Thymus (tissue), 11 donors: ENCODE measurements at regions not wholly inside any gene's neighbourhood (a gene's known extent, or its start where the extent isn't known, plus 50 kb on each side); places are given as distances from the start of the nearest gene placed in this dataset.

Experiments
- DNase-seq, 9 donors: peaks; one replicate each; pipeline ENCODE4 v3.0.0-alpha.2; 2013; ENCODE audit warnings: low spot score in 9 of 9, low read depth in 6 of 9, missing footprints in 1 of 9
- H3K27ac ChIP-seq, 2 donors: one replicate each; pipeline ENCODE4 v1.5.1; 2013; ENCODE audit warnings: control low read depth in 1 of 2, low read depth in 1 of 2, low read length in 1 of 2, mild to moderate bottlenecking in 1 of 2, moderate library complexity in 1 of 2
- H3K27me3 ChIP-seq, 2 donors: one replicate each; pipeline ENCODE4 v1.5.1; 2013; ENCODE audit warnings: low read length in 1 of 2; ENCODE audit not compliant: control insufficient read depth in 2 of 2, insufficient read depth in 1 of 2
- H3K36me3 ChIP-seq, 2 donors: one replicate each; pipeline ENCODE4 v1.5.1; 2013; ENCODE audit warnings: low read length in 1 of 2, mild to moderate bottlenecking in 1 of 2, moderate library complexity in 1 of 2; ENCODE audit not compliant: control insufficient read depth in 2 of 2, insufficient read depth in 2 of 2
- H3K4me1 ChIP-seq, 2 donors: one replicate each; pipeline ENCODE4 v1.5.1; 2013; ENCODE audit warnings: low read length in 2 of 2; ENCODE audit not compliant: control insufficient read depth in 2 of 2, insufficient read depth in 2 of 2
- H3K4me3 ChIP-seq, 2 donors: one replicate each; pipeline ENCODE4 v1.5.1; 2013; ENCODE audit warnings: low read length in 2 of 2, control low read depth in 1 of 2, mild to moderate bottlenecking in 1 of 2
- H3K9me3 ChIP-seq, 2 donors: one replicate each; pipeline ENCODE4 v1.5.1; 2013; ENCODE audit warnings: low read length in 1 of 2, mild to moderate bottlenecking in 1 of 2; ENCODE audit not compliant: control insufficient read depth in 2 of 2, insufficient read depth in 1 of 2
- WGBS: extraction: QIAGEN DNeasy Blood & Tissue Kit; methylation state at CpG from one replicate; pipeline ENCODE4 v1.1.7; 2013; 5-methylcytosine and 5-hydroxymethylcytosine counted together
- donor health status: healthy.

GRCh38 chr4:31089815-31090214, 369.6 kb downstream of the PCDH7 start:
- no peak overlapping the region for H3K27ac ChIP-seq
- WGBS: 90% methylated on average over 6 of the region's 6 CpGs
- no peaks in the 10 kb centered on the region for H3K4me1 ChIP-seq
- DNase-seq: peak in 1 of 9 donors; percentile 1
- no peak overlapping the region for H3K4me3 ChIP-seq
- no peaks in the 10 kb centered on the region for H3K9me3 ChIP-seq
- no peaks in the 10 kb centered on the region for H3K27me3 ChIP-seq
- no peaks in the 10 kb centered on the region for H3K36me3 ChIP-seq

- Histone ChIP-seq H3K27ac (no peak overlapping the region), H3K36me3 (no peaks in the 10 kb centered on the region), H3K9me3 (no peaks in the 10 kb centered on the region), H3K27me3 (no peaks in the 10 kb centered on the region), H3K4me1 (no peaks in the 10 kb centered on the region), H3K4me3 (no peak overlapping the region)
- no peak for DNase-seq
- WGBS: 93% methylated on average over 2 of the region's 2 CpGs
Observed at GRCh38 chr4:31094474-31094873, 374.3 kb downstream of the PCDH7 start.

- Histone ChIP-seq H3K36me3 (no peaks in the 10 kb centered on the region), H3K4me3 (no peak overlapping the region), H3K27me3 (no peaks in the 10 kb centered on the region), H3K9me3 (no peaks in the 10 kb centered on the region), H3K27ac (no peak overlapping the region), H3K4me1 (no peaks in the 10 kb centered on the region)
- WGBS: 85% methylated on average over 6 of the region's 6 CpGs
- no peak for DNase-seq
Observed at GRCh38 chr4:31097999-31098398, 377.8 kb downstream of the PCDH7 start.

GRCh38 chr4:31100536-31100935, 380.4 kb downstream of the PCDH7 start:
- H3K27ac ChIP-seq: no peak overlapping the region
- H3K27me3 ChIP-seq: no peaks in the 10 kb centered on the region
- WGBS: 94% methylated on average over 1 of the region's 1 CpG

GRCh38 chr4:31104043-31104442, 383.9 kb downstream of the PCDH7 start:
- no peak overlapping the region for H3K4me3 ChIP-seq
- H3K4me1 ChIP-seq: no peaks in the 10 kb centered on the region
- no peak for DNase-seq
- no peaks in the 10 kb centered on the region for H3K27me3 ChIP-seq
- H3K27ac ChIP-seq: no peak overlapping the region
- WGBS: 95% methylated on average over 1 of the region's 1 CpG
- H3K9me3 ChIP-seq: no peaks in the 10 kb centered on the region
- H3K36me3 ChIP-seq: no peaks in the 10 kb centered on the region

More at GRCh38 chr4:31100536-31100935, 380.4 kb downstream of the PCDH7 start:
- H3K36me3 ChIP-seq: no peaks in the 10 kb centered on the region
- DNase-seq: no peak
- H3K4me1 ChIP-seq: no peaks in the 10 kb centered on the region
- no peak overlapping the region for H3K4me3 ChIP-seq
- H3K9me3 ChIP-seq: no peaks in the 10 kb centered on the region

- no peak for DNase-seq
Observed at GRCh38 chr4:31104577-31104976, 384.4 kb downstream of the PCDH7 start.

GRCh38 chr4:31106419-31106818, 386.2 kb downstream of the PCDH7 start:
- DNase-seq: no peak
- H3K9me3 ChIP-seq: no peaks in the 10 kb centered on the region
- H3K27ac ChIP-seq: no peak overlapping the region
- H3K4me1 ChIP-seq: no peaks in the 10 kb centered on the region
- no peaks in the 10 kb centered on the region for H3K36me3 ChIP-seq
- H3K4me3 ChIP-seq: no peak overlapping the region
- WGBS: 89% methylated on average over 1 of the region's 1 CpG
- H3K27me3 ChIP-seq: no peaks in the 10 kb centered on the region

More at GRCh38 chr4:31104577-31104976, 384.4 kb downstream of the PCDH7 start:
- no peaks in the 10 kb centered on the region for H3K36me3 ChIP-seq
- H3K9me3 ChIP-seq: no peaks in the 10 kb centered on the region
- WGBS: 92% methylated on average over 3 of the region's 3 CpGs
- H3K27ac ChIP-seq: no peak overlapping the region
- no peaks in the 10 kb centered on the region for H3K27me3 ChIP-seq
- H3K4me3 ChIP-seq: no peak overlapping the region
- H3K4me1 ChIP-seq: no peaks in the 10 kb centered on the region

GRCh38 chr4:31107362-31107761, 387.2 kb downstream of the PCDH7 start:
- Histone ChIP-seq H3K27me3 (no peaks in the 10 kb centered on the region), H3K36me3 (no peaks in the 10 kb centered on the region), H3K4me1 (no peaks in the 10 kb centered on the region), H3K4me3 (no peak overlapping the region), H3K27ac (no peak overlapping the region), H3K9me3 (no peaks in the 10 kb centered on the region)
- 95% methylated on average over 2 of the region's 2 CpGs for WGBS
- no peak for DNase-seq

- Histone ChIP-seq H3K36me3 (no peaks in the 10 kb centered on the region), H3K27me3 (no peaks in the 10 kb centered on the region), H3K4me1 (no peaks in the 10 kb centered on the region), H3K4me3 (no peak overlapping the region), H3K9me3 (no peaks in the 10 kb centered on the region), H3K27ac (no peak overlapping the region)
- WGBS: 98% methylated on average over 1 of the region's 1 CpG
- DNase-seq: no peak
Observed at GRCh38 chr4:31108762-31109161, 388.6 kb downstream of the PCDH7 start.

- no peak for DNase-seq
- Histone ChIP-seq H3K27me3 (no peaks in the 10 kb centered on the region), H3K4me3 (no peak overlapping the region), H3K4me1 (no peaks in the 10 kb centered on the region), H3K36me3 (no peaks in the 10 kb centered on the region), H3K27ac (no peak overlapping the region), H3K9me3 (no peaks in the 10 kb centered on the region)
Observed at GRCh38 chr4:31111790-31112189, 391.6 kb downstream of the PCDH7 start.
